SJCRH30 (cell line): ENCODE measurements at regions not wholly inside any gene's neighbourhood (a gene's known extent, or its start where the extent isn't known, plus 50 kb on each side); places are given as distances from the start of the nearest gene placed in this dataset.
A peak's percentile ranks its signal among the peaks of the same experiment; 100 is the strongest.
"Not testable (repeated sequence)": the region's sequence is repeated elsewhere in the genome, so short reads cannot be mapped to it uniquely, and the experiment has no call there.

Source experiments
- DNase-seq, 2 experiments: peaks; one replicate each; pipeline ENCODE4 v3.0.0-alpha.2; 2015 to 2020
- H3K27ac ChIP-seq: fragments of 250-450 bp; sonication (Bioruptor Pico); 2 replicates; pipeline ENCODE4 v1.5.1; 2020; ENCODE audit warnings: mild to moderate bottlenecking, moderate library complexity
- H3K27me3 ChIP-seq: fragments of 250-450 bp; sonication (Bioruptor Pico); 2 replicates; pipeline ENCODE4 v1.5.1; 2020; ENCODE audit warnings: mild to moderate bottlenecking, moderate library complexity
- H3K36me3 ChIP-seq: fragments of 250-450 bp; sonication (Bioruptor Pico); 2 replicates; pipeline ENCODE4 v1.5.1; 2020; ENCODE audit warnings: mild to moderate bottlenecking, moderate library complexity
- H3K4me1 ChIP-seq: fragments of 250-450 bp; sonication (Bioruptor Pico); 2 replicates; pipeline ENCODE4 v1.5.1; 2020; ENCODE audit warnings: mild to moderate bottlenecking, moderate library complexity
- H3K4me3 ChIP-seq: fragments of 250-450 bp; sonication (Bioruptor Pico); 2 replicates; pipeline ENCODE4 v1.5.1; 2020; ENCODE audit warnings: mild to moderate bottlenecking, moderate library complexity
- H3K9me3 ChIP-seq: fragments of 250-450 bp; sonication (Bioruptor Pico); replicated peaks from 2 replicates; pipeline ENCODE4 v1.5.1; 2020; ENCODE audit warnings: mild to moderate bottlenecking, moderate library complexity

DNA sequence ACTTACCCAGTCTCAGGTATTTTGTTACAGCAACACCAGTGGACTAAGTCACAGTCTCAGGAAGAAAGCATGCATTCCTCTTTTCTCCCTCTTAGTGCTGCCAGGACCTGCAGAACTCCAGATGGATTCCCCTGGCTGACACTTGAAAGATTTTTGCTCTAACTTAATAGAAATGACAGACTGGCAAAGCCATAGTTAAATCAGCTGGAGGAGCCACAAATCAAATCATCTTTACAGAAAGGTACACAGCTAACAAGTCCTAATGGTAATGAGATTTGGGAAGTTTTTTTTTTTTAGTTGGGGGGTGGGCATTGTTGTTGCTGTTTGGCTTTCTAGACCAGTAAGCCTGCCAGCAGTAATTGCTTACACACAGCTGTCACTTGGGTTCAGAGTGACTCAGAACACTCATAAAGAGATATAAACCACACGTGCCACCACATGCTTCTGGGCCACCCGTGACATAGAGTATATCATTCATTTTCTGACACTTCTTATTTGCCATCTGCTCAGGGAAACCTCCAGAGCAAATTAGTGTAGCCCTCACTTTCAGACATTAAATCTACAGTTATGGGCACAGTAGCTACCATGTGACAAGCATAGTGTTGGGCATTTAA lies 72.4 kb downstream of the FH start:
- no peak overlapping the region for H3K4me3 ChIP-seq
- no peaks in the 10 kb centered on the region for H3K36me3 ChIP-seq
- H3K4me1 ChIP-seq: peaks cover 26% of the 10 kb centered on the region
- no peaks in the 10 kb centered on the region for H3K9me3 ChIP-seq
- H3K27me3 ChIP-seq: no peaks in the 10 kb centered on the region
- H3K27ac ChIP-seq: peak overlapping the region; percentile 39
- peak; percentile 49 to 60 for DNase-seq

DNA sequence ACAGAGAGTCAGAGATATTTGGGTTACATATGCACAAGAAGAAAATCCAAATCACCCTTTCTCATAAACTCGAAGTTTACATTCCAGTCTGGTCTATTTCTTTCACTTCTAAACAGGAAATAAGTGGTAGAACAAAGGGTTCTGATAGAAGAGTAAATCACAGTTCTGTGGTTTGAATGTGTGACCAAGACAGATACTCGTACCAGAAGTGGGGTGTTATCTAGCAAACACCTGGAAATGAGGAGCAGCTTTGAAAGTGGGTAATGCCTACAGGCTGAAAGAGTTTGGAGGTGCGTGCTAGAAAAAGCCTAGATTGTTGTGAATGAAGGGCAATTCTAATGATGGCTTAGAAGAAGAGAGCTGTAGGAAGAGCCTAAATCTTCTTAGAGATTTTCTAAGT lies 74.7 kb downstream of the FH start:
- H3K4me1 ChIP-seq: peaks cover 26% of the 10 kb centered on the region
- H3K9me3 ChIP-seq: no peaks in the 10 kb centered on the region
- H3K27ac ChIP-seq: no peak overlapping the region
- H3K4me3 ChIP-seq: no peak overlapping the region
- H3K36me3 ChIP-seq: no peaks in the 10 kb centered on the region
- no peak for DNase-seq
- no peaks in the 10 kb centered on the region for H3K27me3 ChIP-seq

DNA sequence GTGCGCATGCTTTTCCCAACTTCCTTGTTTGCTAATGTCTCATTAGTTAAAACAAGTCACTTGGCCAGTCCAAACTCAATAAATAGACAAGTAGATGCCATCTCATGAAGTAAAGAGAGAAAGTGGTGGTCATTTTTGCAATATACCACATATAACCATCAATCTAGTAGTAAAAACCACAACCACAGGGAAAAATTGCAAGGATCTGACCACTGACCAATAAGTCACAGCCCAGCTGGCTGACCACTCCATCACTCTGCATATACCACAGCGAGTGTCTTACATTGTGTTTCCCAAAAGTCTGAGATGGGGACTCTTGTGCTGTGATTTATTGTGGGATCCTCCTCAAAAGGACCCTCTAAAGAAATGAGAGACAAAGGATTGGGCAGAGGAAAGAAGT lies 76.0 kb downstream of the FH start:
- Histone ChIP-seq H3K27ac (no peak overlapping the region), H3K27me3 (no peaks in the 10 kb centered on the region), H3K4me3 (no peak overlapping the region), H3K36me3 (no peaks in the 10 kb centered on the region), H3K9me3 (no peaks in the 10 kb centered on the region), H3K4me1 (peaks cover 26% of the 10 kb centered on the region)
- DNase-seq: no peak

DNA sequence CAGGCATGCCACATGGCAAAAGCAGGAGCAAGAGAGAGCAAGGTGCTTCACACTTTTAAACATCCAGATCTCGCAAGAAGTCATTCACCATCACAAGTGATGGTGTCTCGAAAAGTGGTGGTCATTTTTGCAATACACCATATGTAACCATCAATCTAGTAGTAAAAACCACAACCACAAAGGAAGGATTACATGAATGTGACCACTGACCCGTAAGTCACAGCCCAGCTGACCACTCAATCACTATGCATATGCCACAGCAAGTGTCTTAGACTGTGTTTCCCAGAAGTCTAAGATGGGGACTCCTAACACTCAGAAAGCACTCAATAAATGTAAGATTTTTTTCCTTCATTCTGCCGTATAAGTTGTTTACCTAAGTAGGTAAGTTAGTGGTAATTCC lies 76.9 kb downstream of the FH start:
- Histone ChIP-seq H3K4me1 (peaks cover 19% of the 10 kb centered on the region), H3K27me3 (no peaks in the 10 kb centered on the region), H3K36me3 (no peaks in the 10 kb centered on the region), H3K27ac (no peak overlapping the region), H3K4me3 (no peak overlapping the region), H3K9me3 (no peaks in the 10 kb centered on the region)
- peak in 1 of 2 experiments; percentile 25 for DNase-seq

DNA sequence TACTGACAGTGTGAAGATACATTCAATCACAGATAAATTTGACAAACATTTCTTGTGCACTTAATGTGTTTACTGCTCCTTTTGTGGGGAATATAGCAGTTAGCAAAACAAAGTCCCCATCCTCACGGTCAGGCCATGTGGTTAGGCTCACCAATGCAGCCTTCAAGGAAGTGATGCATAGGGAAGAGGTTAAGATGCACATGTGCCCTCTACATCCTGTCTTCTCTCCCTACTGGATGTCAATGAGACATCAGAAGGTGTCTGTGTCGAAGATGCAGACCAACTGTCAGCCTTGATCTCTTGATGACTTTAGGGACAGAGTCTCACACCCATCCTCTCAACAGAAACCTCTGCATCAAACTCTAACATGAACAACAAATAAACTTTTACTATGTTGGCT lies 78.7 kb downstream of the FH start:
- DNase-seq: no peak
- Histone ChIP-seq H3K36me3 (no peaks in the 10 kb centered on the region), H3K27me3 (no peaks in the 10 kb centered on the region), H3K4me3 (no peak overlapping the region), H3K9me3 (no peaks in the 10 kb centered on the region), H3K4me1 (peaks cover 9% of the 10 kb centered on the region), H3K27ac (no peak overlapping the region)

DNA sequence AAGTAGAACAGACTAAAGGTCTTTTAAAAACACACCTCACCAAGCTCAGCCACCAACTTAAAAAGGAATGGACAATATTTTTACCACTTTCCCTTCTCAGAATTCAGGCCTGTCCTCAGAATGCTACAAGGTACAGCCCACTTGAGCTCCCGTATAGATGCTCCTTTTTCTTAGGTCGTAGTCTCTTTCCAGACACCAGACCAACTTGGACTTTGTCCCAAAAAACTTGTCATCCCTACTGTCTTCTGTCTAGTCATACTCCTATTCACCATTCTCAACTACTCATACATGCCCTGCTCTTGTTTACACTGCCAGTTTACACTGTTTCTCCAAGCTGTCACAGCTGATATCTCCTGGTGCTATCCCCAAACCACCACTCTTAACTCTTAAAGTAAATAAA lies 80.9 kb downstream of the FH start:
- H3K9me3 ChIP-seq, H3K27ac ChIP-seq, DNase-seq, H3K4me3 ChIP-seq, H3K4me1 ChIP-seq, H3K36me3 ChIP-seq, H3K27me3 ChIP-seq: not testable (repeated sequence)

DNA sequence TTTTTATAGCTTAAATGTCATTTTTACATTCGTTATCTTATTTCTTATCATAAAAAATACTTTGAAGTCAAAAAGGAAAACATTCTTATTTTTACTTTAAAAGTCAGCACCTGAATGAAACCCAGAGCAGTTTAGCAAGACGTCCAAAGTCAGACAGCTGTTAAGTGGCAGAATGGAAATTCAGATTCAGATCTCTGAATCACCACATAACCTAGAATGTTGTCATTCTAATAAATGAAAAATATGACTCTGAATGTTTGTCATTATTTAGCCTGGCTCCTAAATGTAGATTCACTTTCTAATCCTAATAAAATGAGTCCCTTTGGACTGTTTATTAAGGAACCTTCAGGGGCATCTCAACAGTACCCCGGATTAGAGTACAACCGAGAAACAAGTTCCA lies 75.2 kb upstream of the RGS7 start:
- H3K36me3 ChIP-seq: no peaks in the 10 kb centered on the region
- no peak overlapping the region for H3K27ac ChIP-seq
- no peak for DNase-seq
- H3K4me3 ChIP-seq: no peak overlapping the region
- no peaks in the 10 kb centered on the region for H3K4me1 ChIP-seq
- H3K9me3 ChIP-seq: no peaks in the 10 kb centered on the region
- H3K27me3 ChIP-seq: no peaks in the 10 kb centered on the region

DNA sequence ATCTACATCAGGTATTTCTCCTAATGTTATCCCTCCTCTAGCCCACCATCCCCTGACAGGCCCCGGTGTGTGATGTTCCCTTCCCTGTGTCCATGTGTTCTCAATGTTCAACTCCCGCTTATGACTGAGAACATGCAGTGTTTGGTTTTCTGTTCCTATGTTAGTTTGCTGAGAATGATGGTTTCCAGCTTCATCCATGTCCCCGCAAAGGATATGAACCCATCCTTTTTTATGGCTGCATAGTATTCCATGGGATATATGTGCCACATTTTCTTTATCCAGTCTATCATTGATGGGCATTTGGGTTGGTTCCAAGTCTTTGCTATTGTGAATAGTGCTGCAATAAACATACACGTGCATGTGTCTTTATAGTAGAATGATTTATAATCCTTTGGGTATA lies 68.1 kb upstream of the RGS7 start:
- not testable (repeated sequence) for H3K9me3 ChIP-seq, H3K36me3 ChIP-seq, H3K27me3 ChIP-seq, H3K27ac ChIP-seq, H3K4me3 ChIP-seq, H3K4me1 ChIP-seq, DNase-seq

DNA sequence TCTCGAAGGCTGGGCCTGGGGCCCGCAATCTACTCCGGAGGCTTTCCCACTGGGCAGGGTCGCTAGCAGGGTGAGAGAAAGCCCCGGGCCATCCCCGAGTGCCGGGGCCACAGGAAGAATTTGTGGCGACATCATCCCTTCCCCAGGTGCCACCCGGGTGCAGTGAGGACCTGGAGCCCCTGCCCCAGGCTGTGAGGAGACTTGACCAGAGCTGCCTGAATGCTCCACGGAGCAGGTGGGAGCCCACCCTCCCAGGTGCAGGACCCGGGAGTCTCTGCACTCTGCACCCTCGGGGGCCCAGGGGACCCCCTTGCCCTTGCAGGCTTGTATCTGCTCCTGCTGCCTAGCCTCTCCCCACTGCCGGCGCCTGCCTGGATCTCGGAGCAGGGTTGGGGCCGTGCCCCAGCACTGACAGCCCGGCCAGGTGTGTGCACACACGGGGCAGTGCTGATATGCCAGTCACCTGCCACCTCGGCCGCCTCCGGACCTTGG lies 67.5 kb upstream of the RGS7 start:
- H3K27me3 ChIP-seq: no peaks in the 10 kb centered on the region
- no peak overlapping the region for H3K4me3 ChIP-seq
- H3K27ac ChIP-seq: no peak overlapping the region
- H3K4me1 ChIP-seq: no peaks in the 10 kb centered on the region
- H3K36me3 ChIP-seq: no peaks in the 10 kb centered on the region
- no peak for DNase-seq
- H3K9me3 ChIP-seq: no peaks in the 10 kb centered on the region

DNA sequence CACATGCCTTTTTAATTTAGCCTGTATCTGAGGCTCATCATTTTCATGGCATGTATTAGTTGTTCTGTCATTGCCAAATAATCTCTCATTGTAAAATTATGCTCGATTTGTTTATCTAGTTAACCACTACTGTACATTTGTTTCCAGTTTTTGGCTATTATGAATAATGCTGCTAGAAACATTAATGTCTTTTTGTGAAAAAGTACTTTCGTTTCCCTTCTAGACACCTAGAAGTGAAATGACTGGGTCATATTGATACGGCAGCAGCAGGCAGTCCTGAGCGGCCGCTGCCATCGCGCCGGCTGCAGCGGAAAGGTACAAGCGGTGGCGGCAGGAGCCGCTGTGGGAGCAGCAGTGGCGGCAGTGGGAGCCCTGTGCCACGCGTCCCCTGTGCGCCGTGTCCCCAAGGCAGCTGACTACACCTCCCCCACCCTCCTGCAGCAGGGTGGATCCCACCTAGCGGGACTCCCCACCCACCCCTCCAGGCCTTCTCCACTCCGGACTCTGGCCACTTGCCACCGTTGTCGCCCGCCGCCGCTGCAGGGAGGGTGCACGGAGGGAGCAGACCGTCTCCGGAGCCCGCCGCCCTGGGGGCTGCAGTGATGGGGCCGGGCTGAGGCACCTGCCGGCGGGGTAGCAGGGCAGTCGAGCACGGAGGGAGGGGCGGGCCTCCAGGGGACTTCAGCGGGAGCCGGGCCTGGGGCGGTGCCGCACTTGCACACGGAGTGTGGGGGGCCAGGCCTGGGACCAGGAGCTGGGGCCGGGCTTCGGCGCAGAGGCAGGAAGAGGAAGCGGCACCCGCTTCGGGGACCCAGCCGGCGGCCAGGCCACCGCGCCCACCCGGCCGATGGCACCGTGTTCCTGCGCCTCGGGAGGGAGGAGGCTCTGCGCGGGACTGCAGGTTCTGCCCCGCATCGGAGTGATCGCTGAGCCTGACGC lies 66.8 kb upstream of the RGS7 start:
- no peak overlapping the region for H3K27ac ChIP-seq
- H3K9me3 ChIP-seq: no peaks in the 10 kb centered on the region

DNA sequence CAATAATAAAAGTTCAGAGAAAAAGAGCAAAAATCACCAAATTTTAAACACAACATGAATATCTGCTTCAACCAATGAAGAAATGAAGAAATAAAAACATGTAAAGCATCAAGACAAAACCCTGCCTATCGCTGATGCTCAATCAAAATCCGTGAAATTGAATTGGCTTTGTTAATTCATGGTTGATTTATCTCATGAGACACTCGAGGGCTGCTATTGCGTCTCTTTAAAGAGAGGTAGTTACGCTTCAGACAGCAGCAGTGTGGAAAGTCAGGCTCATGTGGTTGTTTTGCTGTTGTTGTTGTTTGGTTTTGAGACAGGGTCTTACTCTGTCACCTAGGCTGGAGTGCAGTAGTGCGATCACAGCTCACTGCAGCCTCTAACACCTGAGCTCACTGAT lies 65.5 kb upstream of the RGS7 start:
- Histone ChIP-seq H3K4me1 (no peaks in the 10 kb centered on the region), H3K36me3 (no peaks in the 10 kb centered on the region), H3K9me3 (no peaks in the 10 kb centered on the region), H3K4me3 (no peak overlapping the region), H3K27ac (no peak overlapping the region), H3K27me3 (no peaks in the 10 kb centered on the region)
- no peak for DNase-seq

More for the DNA sequence above, 66.8 kb upstream of the RGS7 start:
- Histone ChIP-seq H3K4me1 (no peaks in the 10 kb centered on the region), H3K4me3 (no peak overlapping the region), H3K36me3 (no peaks in the 10 kb centered on the region), H3K27me3 (no peaks in the 10 kb centered on the region)
- no peak for DNase-seq

DNA sequence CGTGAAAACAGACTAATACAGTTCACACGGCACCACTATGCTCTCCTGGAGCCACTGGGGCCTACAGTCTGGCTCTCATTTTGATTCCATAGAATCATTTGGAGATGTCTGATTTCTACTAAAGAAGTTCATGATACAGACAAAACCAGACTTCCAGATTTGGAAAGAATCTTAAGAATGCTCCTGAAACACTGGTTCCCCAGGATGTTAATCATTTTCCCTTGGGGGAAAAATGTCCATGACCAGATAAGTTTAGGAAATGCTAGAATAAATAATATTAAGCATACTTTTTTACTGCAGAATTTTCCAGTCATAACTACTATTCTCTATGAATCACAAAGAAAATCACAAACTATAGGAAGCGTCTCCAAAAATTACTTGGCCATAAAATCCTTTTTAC lies 63.0 kb upstream of the RGS7 start:
- Histone ChIP-seq H3K4me3 (no peak overlapping the region), H3K36me3 (no peaks in the 10 kb centered on the region), H3K27me3 (no peaks in the 10 kb centered on the region), H3K27ac (no peak overlapping the region), H3K4me1 (no peaks in the 10 kb centered on the region), H3K9me3 (no peaks in the 10 kb centered on the region)
- no peak for DNase-seq

DNA sequence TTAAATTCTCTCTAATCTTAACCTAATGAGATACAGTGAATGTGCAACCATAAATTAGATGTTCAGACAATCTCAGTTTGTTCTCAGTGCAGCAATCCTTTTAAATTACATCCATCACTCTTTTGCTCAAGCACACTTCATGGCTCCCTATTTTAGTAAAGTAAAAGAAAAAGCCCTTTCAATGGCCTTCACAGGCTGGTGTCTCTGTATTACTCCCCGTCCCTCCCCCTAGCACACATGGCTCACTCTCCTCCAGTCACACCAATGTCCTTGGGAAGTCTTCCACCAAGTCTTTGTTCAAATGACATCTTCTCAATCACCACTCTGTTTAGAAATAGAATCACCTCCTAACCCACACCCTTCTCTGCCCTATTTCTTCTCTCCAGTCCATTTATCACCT lies 60.3 kb upstream of the RGS7 start:
- no peaks in the 10 kb centered on the region for H3K9me3 ChIP-seq
- no peaks in the 10 kb centered on the region for H3K36me3 ChIP-seq

DNA sequence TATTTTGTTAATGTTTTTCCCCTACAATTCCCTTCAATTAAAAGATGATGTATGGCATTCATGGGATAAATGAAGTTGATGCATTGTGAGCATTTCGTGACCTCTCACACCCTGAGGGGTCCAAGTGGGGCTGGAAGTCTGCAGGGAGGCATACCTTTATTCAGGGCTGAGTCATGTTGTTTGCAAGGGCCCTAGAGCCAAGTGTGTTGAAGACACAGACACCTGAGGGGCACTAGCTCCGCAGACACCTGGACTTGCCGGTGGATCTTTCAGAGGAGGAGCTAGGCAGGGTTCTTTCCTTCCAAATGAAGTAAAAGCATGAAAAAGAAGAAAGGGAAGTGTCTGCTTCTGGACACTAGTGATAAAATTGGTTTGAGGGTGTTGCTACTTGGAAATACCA lies 57.0 kb upstream of the RGS7 start:
- Histone ChIP-seq H3K4me1 (no peaks in the 10 kb centered on the region), H3K27ac (no peak overlapping the region), H3K27me3 (no peaks in the 10 kb centered on the region), H3K36me3 (no peaks in the 10 kb centered on the region), H3K9me3 (no peaks in the 10 kb centered on the region), H3K4me3 (no peak overlapping the region)
- DNase-seq: no peak

More for the DNA sequence above, 60.3 kb upstream of the RGS7 start:
- no peaks in the 10 kb centered on the region for H3K27me3 ChIP-seq
- DNase-seq: no peak
- H3K4me3 ChIP-seq: no peak overlapping the region
- no peaks in the 10 kb centered on the region for H3K4me1 ChIP-seq
- H3K27ac ChIP-seq: no peak overlapping the region

DNA sequence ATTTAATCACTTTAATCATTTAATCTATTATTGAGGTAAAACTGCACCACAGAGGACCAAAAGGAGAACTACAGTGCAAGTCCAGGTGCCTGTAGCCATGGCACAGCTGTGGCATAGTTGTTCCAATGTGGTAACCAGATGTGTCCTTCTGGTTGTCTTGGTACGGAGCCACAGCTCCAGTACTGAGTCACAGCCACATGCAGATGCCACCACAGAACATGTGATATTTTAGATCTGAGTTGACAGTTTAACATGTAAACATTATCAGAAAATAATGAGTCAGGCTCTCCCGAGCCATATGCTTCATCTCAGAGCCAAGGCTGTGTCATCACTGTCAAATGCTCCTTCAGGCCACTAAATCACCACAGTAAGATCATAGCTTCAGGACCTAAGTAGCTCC lies 56.4 kb upstream of the RGS7 start:
- Histone ChIP-seq H3K9me3 (no peaks in the 10 kb centered on the region), H3K4me1 (no peaks in the 10 kb centered on the region), H3K4me3 (no peak overlapping the region), H3K36me3 (no peaks in the 10 kb centered on the region), H3K27me3 (no peaks in the 10 kb centered on the region), H3K27ac (no peak overlapping the region)
- DNase-seq: no peak

DNA sequence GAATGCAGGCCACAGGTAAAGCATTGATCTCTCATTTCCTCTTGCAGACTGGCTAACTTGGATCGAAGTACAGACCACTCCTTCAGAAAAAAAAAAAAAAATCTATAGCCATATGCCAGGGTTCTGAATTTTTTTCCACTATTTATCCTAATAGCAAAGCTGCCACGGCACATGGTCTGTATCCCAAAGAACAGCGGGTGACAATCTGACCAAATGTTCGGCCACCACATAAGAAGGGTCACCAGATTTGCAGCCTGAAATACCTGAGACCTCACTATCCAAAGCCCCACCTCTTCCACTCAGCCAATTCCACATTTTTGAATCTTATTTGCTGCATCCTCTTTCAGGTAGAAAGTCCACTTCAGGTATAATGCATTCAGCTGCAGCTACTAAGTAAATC lies 55.6 kb upstream of the RGS7 start:
- Histone ChIP-seq H3K36me3 (no peaks in the 10 kb centered on the region), H3K9me3 (no peaks in the 10 kb centered on the region), H3K27ac (no peak overlapping the region), H3K4me1 (no peaks in the 10 kb centered on the region), H3K4me3 (no peak overlapping the region), H3K27me3 (no peaks in the 10 kb centered on the region)
- no peak for DNase-seq
